ENCODE measurements at regions not wholly inside any gene's neighbourhood (a gene's known extent, or its start where the extent isn't known, plus 50 kb on each side); places are given as distances from the start of the nearest gene placed in this dataset.

DNA sequence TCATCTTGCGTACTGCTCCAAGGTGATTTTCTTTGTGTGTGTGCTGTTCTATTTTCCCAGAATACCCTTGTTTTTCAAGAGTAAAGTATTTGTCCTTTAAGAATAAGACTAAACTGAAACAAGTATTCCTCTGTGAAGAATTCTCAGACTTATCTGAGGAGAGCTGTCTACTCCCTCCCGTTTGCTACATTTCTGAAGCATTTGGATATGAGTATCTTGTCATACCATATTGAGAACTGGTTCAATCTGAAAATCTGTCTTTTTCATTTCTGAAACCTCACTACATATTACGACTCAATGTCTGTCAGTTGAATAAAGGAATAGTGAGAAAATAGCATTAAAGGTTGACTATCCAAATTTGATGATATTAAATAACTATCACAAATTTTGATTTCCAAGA lies 159.4 kb downstream of the PMAIP1 start:
- TF ChIP-seq POLR2AphosphoS5 (IDR thresholded peaks at IDR 0.05; ENCODE audit: low read depth) (no peak), GABPA (IDR thresholded peaks at IDR 0.05; ENCODE audit: low read depth) (no peak)
- TF ChIP-seq, protein P1, sequence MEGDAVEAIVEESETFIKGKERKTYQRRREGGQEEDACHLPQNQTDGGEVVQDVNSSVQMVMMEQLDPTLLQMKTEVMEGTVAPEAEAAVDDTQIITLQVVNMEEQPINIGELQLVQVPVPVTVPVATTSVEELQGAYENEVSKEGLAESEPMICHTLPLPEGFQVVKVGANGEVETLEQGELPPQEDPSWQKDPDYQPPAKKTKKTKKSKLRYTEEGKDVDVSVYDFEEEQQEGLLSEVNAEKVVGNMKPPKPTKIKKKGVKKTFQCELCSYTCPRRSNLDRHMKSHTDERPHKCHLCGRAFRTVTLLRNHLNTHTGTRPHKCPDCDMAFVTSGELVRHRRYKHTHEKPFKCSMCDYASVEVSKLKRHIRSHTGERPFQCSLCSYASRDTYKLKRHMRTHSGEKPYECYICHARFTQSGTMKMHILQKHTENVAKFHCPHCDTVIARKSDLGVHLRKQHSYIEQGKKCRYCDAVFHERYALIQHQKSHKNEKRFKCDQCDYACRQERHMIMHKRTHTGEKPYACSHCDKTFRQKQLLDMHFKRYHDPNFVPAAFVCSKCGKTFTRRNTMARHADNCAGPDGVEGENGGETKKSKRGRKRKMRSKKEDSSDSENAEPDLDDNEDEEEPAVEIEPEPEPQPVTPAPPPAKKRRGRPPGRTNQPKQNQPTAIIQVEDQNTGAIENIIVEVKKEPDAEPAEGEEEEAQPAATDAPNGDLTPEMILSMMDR (IDR thresholded peaks at IDR 0.05; ENCODE audit: insufficient read depth, low read length) = no peak
- TF ChIP-seq, protein P2, sequence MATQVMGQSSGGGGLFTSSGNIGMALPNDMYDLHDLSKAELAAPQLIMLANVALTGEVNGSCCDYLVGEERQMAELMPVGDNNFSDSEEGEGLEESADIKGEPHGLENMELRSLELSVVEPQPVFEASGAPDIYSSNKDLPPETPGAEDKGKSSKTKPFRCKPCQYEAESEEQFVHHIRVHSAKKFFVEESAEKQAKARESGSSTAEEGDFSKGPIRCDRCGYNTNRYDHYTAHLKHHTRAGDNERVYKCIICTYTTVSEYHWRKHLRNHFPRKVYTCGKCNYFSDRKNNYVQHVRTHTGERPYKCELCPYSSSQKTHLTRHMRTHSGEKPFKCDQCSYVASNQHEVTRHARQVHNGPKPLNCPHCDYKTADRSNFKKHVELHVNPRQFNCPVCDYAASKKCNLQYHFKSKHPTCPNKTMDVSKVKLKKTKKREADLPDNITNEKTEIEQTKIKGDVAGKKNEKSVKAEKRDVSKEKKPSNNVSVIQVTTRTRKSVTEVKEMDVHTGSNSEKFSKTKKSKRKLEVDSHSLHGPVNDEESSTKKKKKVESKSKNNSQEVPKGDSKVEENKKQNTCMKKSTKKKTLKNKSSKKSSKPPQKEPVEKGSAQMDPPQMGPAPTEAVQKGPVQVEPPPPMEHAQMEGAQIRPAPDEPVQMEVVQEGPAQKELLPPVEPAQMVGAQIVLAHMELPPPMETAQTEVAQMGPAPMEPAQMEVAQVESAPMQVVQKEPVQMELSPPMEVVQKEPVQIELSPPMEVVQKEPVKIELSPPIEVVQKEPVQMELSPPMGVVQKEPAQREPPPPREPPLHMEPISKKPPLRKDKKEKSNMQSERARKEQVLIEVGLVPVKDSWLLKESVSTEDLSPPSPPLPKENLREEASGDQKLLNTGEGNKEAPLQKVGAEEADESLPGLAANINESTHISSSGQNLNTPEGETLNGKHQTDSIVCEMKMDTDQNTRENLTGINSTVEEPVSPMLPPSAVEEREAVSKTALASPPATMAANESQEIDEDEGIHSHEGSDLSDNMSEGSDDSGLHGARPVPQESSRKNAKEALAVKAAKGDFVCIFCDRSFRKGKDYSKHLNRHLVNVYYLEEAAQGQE (IDR thresholded peaks at IDR 0.05; ENCODE audit: insufficient replicate concordance, low read depth) = no peak

Data from HL-60 (cell line).